ENCODE measurements at regions not wholly inside any gene's neighbourhood (a gene's known extent, or its start where the extent isn't known, plus 50 kb on each side); places are given as distances from the start of the nearest gene placed in this dataset.

- TF ChIP-seq FOXP2 (optimal IDR thresholded peaks at IDR 0.05; ENCODE audit: borderline replicate concordance, extremely low read depth, extremely low read length, insufficient read depth): no peak
- TF ChIP-seq POLR2AphosphoS5 (IDR thresholded peaks at IDR 0.05; ENCODE audit: low read depth, low read length): no peak
- no peak for TF ChIP-seq SIN3A (IDR thresholded peaks at IDR 0.05; ENCODE audit: borderline replicate concordance, insufficient read depth, low read length)
- TF ChIP-seq TAF1 (IDR thresholded peaks at IDR 0.05; ENCODE audit: borderline replicate concordance, insufficient read depth, low read length): no peak
Measured at GRCh38 chr5:67338421-67338820, 141.8 kb upstream of the CD180 start.

All from PFSK-1 (cell line).